ENCODE measurements at regions not wholly inside any gene's neighbourhood (a gene's known extent, or its start where the extent isn't known, plus 50 kb on each side); places are given as distances from the start of the nearest gene placed in this dataset.

DNA sequence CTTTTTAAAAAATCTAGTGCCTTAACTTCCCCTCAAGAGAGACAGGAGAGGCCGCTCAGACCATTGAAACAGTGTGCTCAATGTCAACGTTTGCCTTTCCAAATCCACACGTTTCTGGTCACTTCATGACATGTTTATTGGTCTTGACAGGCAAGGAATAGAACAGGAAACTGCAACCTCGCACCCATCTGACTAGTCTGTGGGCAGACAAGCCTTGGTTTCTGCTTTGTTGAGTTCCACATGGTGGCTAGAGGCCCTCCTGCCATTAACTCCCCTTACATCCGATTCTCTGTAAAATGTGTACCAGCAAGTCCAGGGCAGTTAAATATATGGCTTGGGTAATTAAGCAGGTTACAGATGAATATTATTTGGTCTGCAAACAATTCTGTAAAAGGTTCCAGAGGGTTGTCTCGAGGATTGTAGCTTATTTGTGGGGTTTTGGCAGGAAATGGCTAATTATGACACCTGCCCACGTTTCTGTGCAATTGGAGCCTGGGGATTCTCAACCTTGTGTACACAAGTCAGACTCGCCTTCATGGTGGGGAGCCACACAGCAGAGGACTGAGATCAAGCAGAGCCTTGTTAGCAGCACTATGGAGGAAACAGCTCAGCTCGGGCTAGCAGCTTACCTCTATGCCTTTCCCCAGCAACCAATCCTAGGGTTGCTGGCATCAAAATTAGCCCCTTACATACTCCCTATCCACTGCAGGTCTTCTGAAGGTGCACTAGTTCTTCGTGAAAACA, 317.5 kb upstream of the IGF1R start:
- TF ChIP-seq, protein P1, sequence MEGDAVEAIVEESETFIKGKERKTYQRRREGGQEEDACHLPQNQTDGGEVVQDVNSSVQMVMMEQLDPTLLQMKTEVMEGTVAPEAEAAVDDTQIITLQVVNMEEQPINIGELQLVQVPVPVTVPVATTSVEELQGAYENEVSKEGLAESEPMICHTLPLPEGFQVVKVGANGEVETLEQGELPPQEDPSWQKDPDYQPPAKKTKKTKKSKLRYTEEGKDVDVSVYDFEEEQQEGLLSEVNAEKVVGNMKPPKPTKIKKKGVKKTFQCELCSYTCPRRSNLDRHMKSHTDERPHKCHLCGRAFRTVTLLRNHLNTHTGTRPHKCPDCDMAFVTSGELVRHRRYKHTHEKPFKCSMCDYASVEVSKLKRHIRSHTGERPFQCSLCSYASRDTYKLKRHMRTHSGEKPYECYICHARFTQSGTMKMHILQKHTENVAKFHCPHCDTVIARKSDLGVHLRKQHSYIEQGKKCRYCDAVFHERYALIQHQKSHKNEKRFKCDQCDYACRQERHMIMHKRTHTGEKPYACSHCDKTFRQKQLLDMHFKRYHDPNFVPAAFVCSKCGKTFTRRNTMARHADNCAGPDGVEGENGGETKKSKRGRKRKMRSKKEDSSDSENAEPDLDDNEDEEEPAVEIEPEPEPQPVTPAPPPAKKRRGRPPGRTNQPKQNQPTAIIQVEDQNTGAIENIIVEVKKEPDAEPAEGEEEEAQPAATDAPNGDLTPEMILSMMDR (IDR thresholded peaks at IDR 0.05; ENCODE audit: control extremely low read depth, extremely low read depth, low read depth, missing control alignments), result no peak
- DNase-seq (ENCODE audit: extremely low spot score), result no peak
- ChIA-PET POLR2A (no interaction called here), CTCF (no interaction called here)

DNA sequence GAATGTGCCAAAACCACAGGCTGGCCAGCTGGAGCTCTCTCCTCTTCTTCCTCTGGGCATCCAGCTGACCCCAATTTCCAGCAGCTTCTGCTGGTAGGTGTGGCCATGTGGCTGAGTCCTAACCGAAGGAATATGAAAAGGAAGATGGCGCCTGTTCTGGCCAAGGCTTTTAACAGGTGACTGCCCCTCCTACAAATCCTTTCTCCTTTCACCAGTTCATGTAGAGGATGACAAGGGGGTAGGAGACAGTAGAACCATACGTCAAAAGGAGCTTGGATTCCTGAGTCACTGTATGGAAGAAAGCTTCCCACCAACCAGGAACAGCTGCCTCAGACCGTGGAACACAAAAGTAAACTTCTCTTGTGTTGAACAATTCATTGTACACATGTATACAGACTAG, 316.7 kb upstream of the IGF1R start:
- ChIA-PET CTCF (no interaction called here), POLR2A (no interaction called here)
- no peak for DNase-seq (ENCODE audit: extremely low spot score)
- TF ChIP-seq, protein P1 (IDR thresholded peaks at IDR 0.05; ENCODE audit: control extremely low read depth, extremely low read depth, low read depth, missing control alignments), result no peak

DNA sequence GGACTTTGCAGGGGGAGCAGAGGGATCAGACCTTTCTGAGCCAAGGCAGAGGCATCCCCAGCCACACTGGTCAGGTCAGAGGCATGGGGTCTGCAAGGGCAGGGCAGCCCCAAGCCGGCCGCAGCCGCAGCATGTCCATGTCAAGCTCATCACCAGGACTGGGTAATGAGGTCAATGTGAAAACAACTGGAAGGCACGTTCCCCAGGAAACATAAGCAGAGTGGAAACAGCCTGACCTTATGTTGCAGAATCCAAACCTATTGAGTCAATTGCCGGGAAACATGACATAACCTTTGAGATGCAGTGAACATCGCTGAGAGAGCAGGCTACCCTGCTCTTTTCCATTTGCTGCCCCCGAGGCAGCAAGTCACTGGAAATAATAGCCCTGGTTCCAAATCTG, 315.1 kb upstream of the IGF1R start:
- ChIA-PET POLR2A (no interaction called here), CTCF (interaction anchor here (1.6 kb wide), 1 partner anchor 21 kb away, joined by 6 read pairs; no protein-coding TSS in a partner anchor)
- DNase-seq (ENCODE audit: extremely low spot score), result no peak
- TF ChIP-seq, protein P1 (IDR thresholded peaks at IDR 0.05; ENCODE audit: control extremely low read depth, extremely low read depth, low read depth, missing control alignments), result no peak

DNA sequence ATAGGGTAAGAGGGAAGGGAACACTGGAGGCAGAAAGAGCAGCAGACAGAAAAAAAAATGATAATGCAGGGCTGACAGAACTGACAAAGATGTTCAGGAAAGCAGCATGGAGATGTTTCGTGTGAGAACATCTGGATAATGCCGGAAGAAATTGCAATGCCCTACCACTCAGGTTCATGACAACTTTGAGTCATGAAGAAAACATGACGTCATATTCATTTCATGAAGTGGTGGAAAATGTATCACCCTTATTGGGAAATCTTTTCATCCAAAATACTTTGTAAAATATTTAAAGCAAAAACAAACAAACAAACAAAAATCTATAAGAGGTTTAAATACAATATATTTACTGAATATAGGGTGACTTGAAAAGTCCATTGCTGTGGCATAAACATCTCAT, 305.4 kb upstream of the IGF1R start:
- no peak for DNase-seq (ENCODE audit: extremely low spot score)
- CTCF ChIA-PET, result no interaction called here
- POLR2A ChIA-PET, result no interaction called here
- TF ChIP-seq, protein P1 (IDR thresholded peaks at IDR 0.05; ENCODE audit: control extremely low read depth, extremely low read depth, low read depth, missing control alignments), result no peak

DNA sequence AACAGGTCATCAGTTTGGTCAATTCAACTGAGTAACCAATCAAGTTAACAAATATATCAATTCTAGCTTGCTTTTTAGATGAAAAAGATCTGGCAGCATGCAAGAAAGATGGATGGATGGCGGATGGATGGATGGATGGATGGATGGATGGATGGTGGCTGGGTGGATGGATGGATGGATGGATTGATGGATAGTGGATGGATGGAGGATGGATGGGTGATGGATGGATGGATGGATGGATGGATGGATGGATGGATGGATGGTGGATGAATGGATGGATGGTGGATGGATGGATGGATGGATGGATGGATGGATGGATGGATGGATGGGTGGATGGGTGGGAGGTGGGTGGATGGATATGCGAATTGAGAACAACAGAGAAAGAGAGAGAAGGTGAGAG, 303.7 kb upstream of the IGF1R start:
- ChIA-PET CTCF (no interaction called here), POLR2A (no interaction called here)
- TF ChIP-seq, protein P1 (IDR thresholded peaks at IDR 0.05; ENCODE audit: control extremely low read depth, extremely low read depth, low read depth, missing control alignments), result no peak
- DNase-seq (ENCODE audit: extremely low spot score), result no peak

DNA sequence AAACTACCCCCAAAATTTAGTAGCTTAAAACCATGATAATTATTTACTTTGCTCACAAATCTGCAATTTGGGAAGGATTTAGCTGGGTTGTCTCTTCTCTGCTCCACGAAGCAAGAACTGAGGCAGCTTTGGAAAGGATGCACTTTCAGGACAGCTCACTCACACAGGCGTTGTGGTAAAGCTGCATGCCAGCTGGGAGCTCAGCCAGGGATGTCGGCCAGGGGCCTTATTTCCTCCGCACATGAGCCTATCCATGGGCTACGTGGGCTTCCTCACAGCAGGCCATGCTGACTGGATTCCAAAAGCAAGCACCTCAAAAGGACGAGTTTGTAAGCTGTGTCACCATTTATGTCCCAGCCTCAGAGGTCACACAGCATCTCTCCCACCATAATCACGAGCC, 301.3 kb upstream of the IGF1R start:
- TF ChIP-seq, protein P1 (IDR thresholded peaks at IDR 0.05; ENCODE audit: control extremely low read depth, extremely low read depth, low read depth, missing control alignments), result no peak
- ChIA-PET POLR2A (no interaction called here), CTCF (interaction anchor here (1.6 to 2.1 kb wide), 2 partner anchors 17 to 35 kb away, joined by 4 to 6 read pairs; no protein-coding TSS in a partner anchor)
- DNase-seq (ENCODE audit: extremely low spot score), result no peak

Measured in GM10248 (cell line).